ENCODE measurements at regions not wholly inside any gene's neighbourhood (a gene's known extent, or its start where the extent isn't known, plus 50 kb on each side); places are given as distances from the start of the nearest gene placed in this dataset.

GRCh38 chr13:111568290-111568689 lies 247.8 kb downstream of the TEX29 start:
- H3K9me3 ChIP-seq (ENCODE audit: control insufficient read depth, low read length) = no peaks in the 10 kb centered on the region
- no peaks in the 10 kb centered on the region for H3K4me1 ChIP-seq (ENCODE audit: control insufficient read depth, insufficient read depth, low read length)
- no peaks in the 10 kb centered on the region for H3K27me3 ChIP-seq (ENCODE audit: control insufficient read depth, insufficient read depth)
- 67% methylated on average over 8 of the region's 8 CpGs for WGBS
- no peak overlapping the region for H3K4me3 ChIP-seq (ENCODE audit: low read length)
- H3K27ac ChIP-seq (ENCODE audit: low read length) = no peak overlapping the region
- intact Hi-C loops (cut with DNase I) = no loop called here
- DNase-seq (no peak), ATAC-seq (no peak)

DNA sequence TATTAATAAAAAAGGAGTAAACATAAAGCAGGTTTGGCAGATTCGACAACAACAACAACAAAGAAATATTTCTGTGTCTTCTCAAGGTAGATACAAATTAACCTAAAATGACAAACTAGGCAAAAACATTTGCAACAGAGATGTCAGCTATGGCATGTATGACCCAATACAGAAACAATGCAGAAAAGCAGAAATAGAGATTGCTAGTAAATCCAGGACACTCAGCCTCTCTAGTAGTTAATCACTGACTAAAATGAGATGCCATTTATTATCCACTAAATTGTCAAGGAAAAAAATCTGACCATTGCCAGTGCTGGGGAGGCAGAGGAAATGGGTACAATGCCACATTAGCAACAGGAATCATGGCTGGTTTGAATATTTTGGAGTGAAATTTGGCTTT lies 250.5 kb downstream of the TEX29 start:
- WGBS = 81% methylated on average over 1 of the region's 1 CpG
- Histone ChIP-seq H3K9me3 (ENCODE audit: control insufficient read depth, low read length) (no peaks in the 10 kb centered on the region), H3K27me3 (ENCODE audit: control insufficient read depth, insufficient read depth) (no peaks in the 10 kb centered on the region), H3K27ac (ENCODE audit: low read length) (no peak overlapping the region), H3K4me3 (ENCODE audit: low read length) (no peak overlapping the region), H3K4me1 (ENCODE audit: control insufficient read depth, insufficient read depth, low read length) (no peaks in the 10 kb centered on the region)
- DNase-seq = no peak
- ATAC-seq = no peak
- intact Hi-C loops (cut with DNase I) = no loop called here

DNA sequence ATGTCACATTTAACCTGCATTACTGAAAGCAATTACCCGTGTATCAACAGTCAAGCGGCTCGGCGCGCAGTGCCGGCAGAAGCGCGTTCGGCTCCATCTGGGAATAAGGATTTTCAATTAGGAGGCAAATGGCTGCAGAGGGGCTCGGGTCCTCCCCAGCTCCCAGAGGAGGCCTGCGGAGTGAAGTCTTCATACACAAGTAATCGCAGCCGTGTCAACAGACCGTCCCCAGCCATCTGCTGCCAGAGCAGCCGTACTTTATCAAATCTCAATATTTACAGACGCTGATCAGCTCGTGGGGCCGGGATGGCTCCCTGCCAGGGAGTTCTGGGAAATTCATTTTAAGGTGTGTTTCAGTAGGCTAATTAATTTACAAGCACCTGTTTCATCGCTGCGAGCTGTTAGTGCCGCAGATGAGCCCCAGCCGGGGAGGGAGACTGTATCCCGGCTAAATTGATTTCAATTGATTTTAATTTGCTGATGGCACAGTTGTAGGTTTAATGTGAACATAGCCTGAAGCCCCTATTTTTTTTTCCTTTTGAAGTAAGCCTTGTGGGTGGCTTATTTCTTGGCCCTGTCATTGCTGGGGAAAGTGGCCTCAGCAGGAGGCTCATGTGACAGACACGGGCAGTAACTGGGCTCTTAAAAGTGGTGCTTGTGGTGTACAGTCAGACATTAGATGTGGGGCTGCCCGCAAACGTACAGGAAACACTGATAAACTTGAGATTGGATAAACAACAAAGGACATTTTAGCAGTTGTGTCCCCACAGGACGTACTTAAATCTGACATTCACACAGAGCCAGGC lies 252.7 kb downstream of the TEX29 start:
- intact Hi-C loops (cut with DNase I) = no loop called here
- WGBS = 89% methylated on average over 27 of the region's 27 CpGs

GRCh38 chr13:111573801-111574200 lies 253.4 kb downstream of the TEX29 start:
- Histone ChIP-seq H3K27me3 (ENCODE audit: control insufficient read depth, insufficient read depth) (no peaks in the 10 kb centered on the region), H3K27ac (ENCODE audit: low read length) (no peak overlapping the region), H3K4me3 (ENCODE audit: low read length) (no peak overlapping the region), H3K4me1 (ENCODE audit: control insufficient read depth, insufficient read depth, low read length) (no peaks in the 10 kb centered on the region), H3K9me3 (ENCODE audit: control insufficient read depth, low read length) (no peaks in the 10 kb centered on the region)
- DNase-seq (no peak), ATAC-seq (no peak)
- intact Hi-C loops (cut with DNase I) = no loop called here
- WGBS = 90% methylated on average over 7 of the region's 7 CpGs

More for the DNA sequence above, 252.7 kb downstream of the TEX29 start:
- Histone ChIP-seq H3K4me1 (ENCODE audit: control insufficient read depth, insufficient read depth, low read length) (no peaks in the 10 kb centered on the region), H3K9me3 (ENCODE audit: control insufficient read depth, low read length) (no peaks in the 10 kb centered on the region), H3K27ac (ENCODE audit: low read length) (no peak overlapping the region), H3K4me3 (ENCODE audit: low read length) (no peak overlapping the region), H3K27me3 (ENCODE audit: control insufficient read depth, insufficient read depth) (no peaks in the 10 kb centered on the region)
- no peak for DNase-seq
- no peak for ATAC-seq

DNA sequence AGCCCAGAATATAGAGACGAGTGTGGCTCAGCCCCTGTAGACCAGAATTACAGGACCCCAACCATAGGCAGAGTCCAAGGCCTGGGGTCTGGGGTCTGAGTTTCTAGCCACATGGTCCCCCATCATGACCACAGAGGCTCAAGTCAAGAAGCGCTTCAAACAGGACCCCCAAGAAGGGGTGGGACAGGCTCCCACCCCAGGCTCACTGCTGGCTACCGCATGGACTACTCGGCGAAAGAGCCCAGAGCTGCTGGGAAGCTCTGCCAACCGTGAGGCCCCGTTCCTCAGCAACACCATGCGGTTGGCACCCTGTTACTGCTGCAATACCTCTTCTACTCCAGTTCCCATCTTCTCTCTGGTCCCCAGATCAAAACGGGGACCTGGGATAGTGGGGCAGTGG lies 254.8 kb downstream of the TEX29 start:
- Histone ChIP-seq H3K4me1 (ENCODE audit: control insufficient read depth, insufficient read depth, low read length) (no peaks in the 10 kb centered on the region), H3K27ac (ENCODE audit: low read length) (no peak overlapping the region), H3K9me3 (ENCODE audit: control insufficient read depth, low read length) (no peaks in the 10 kb centered on the region), H3K27me3 (ENCODE audit: control insufficient read depth, insufficient read depth) (no peaks in the 10 kb centered on the region), H3K4me3 (ENCODE audit: low read length) (no peak overlapping the region)
- no peak for ATAC-seq
- intact Hi-C loops (cut with DNase I) = no loop called here
- 89% methylated on average over 9 of the region's 9 CpGs for WGBS
- no peak for DNase-seq

DNA sequence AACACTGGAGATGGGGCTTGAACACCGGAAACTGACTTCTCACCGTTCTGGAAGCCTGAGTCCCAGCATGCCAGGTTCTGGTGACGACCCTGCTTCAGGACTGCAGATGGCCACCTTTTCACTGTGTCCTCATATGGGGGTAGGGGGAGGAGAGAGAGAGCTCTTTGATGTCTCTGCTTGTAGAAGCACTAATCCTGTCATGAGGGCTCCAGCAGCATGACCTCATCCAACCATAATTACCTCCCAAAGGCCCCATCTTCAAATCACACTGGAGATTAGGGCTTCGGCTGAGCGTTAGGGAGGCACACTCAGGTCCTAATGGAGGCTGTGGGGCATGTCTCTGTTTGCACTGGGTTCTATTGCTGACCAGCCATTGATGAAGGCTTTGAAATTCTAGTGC lies 255.3 kb downstream of the TEX29 start:
- Histone ChIP-seq H3K9me3 (ENCODE audit: control insufficient read depth, low read length) (no peaks in the 10 kb centered on the region), H3K4me1 (ENCODE audit: control insufficient read depth, insufficient read depth, low read length) (no peaks in the 10 kb centered on the region), H3K27me3 (ENCODE audit: control insufficient read depth, insufficient read depth) (no peaks in the 10 kb centered on the region), H3K4me3 (ENCODE audit: low read length) (no peak overlapping the region), H3K27ac (ENCODE audit: low read length) (no peak overlapping the region)
- intact Hi-C loops (cut with DNase I) = no loop called here
- ATAC-seq (no peak), DNase-seq (no peak)
- 68% methylated on average over 5 of the region's 5 CpGs for WGBS

DNA sequence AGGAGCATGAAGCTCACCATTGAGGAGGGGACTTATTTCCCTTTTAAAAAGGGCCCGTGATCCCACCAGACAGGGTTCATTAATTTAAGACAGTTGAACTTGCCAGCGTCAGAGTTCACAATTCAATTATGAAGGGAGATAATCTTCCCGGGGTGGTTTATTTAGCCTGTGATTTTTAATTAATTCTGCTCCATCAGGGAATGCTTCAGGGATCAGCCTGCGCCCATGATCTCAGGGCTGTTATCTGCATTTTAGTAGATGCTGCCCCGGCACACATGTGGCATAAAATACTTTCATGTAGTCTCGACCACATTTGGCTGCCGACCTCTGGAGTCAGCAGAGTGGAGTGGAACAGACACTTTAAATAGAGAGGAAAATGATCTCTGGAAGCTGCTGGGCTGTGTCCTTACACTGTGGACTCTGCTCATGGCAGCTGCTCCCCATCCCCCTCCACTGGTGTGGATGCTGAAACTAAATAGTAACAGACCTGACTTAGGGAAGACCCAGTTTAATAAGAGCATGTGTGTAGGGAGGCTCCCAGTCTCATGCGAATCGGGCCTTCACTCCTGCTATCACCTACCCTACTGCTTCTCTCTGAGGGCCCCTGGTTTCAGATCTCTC lies 256.9 kb downstream of the TEX29 start:
- intact Hi-C loops (cut with DNase I) = no loop called here
- no peak overlapping the region for H3K27ac ChIP-seq (ENCODE audit: low read length)
- no peak for DNase-seq

GRCh38 chr13:111577956-111578605 lies 257.6 kb downstream of the TEX29 start:
- Histone ChIP-seq H3K4me3 (ENCODE audit: low read length) (no peak overlapping the region), H3K9me3 (ENCODE audit: control insufficient read depth, low read length) (no peaks in the 10 kb centered on the region), H3K27me3 (ENCODE audit: control insufficient read depth, insufficient read depth) (no peaks in the 10 kb centered on the region), H3K4me1 (ENCODE audit: control insufficient read depth, insufficient read depth, low read length) (no peaks in the 10 kb centered on the region), H3K27ac (ENCODE audit: low read length) (no peak overlapping the region)
- WGBS = 86% methylated on average over 15 of the region's 15 CpGs
- no peak for ATAC-seq
- intact Hi-C loops (cut with DNase I) = no loop called here
- DNase-seq = no peak

More for the DNA sequence above, 256.9 kb downstream of the TEX29 start:
- WGBS = 74% methylated on average over 9 of the region's 9 CpGs
- Histone ChIP-seq H3K9me3 (ENCODE audit: control insufficient read depth, low read length) (no peaks in the 10 kb centered on the region), H3K27me3 (ENCODE audit: control insufficient read depth, insufficient read depth) (no peaks in the 10 kb centered on the region), H3K4me1 (ENCODE audit: control insufficient read depth, insufficient read depth, low read length) (no peaks in the 10 kb centered on the region), H3K4me3 (ENCODE audit: low read length) (no peak overlapping the region)
- ATAC-seq = no peak

- intact Hi-C loops (cut with DNase I) = no loop called here
- H3K4me3 ChIP-seq (ENCODE audit: low read length) = no peak overlapping the region
- DNase-seq (no peak), ATAC-seq (no peak)
- no peaks in the 10 kb centered on the region for H3K9me3 ChIP-seq (ENCODE audit: control insufficient read depth, low read length)
- 80% methylated on average over 22 of the region's 22 CpGs for WGBS
- H3K27me3 ChIP-seq (ENCODE audit: control insufficient read depth, insufficient read depth) = no peaks in the 10 kb centered on the region
- H3K27ac ChIP-seq (ENCODE audit: low read length) = no peak overlapping the region
- no peaks in the 10 kb centered on the region for H3K4me1 ChIP-seq (ENCODE audit: control insufficient read depth, insufficient read depth, low read length)
Measured at GRCh38 chr13:111584101-111584672, 263.7 kb downstream of the TEX29 start.

- intact Hi-C loops (cut with DNase I) = no loop called here
- no peak overlapping the region for H3K27ac ChIP-seq (ENCODE audit: low read length)
- H3K4me1 ChIP-seq (ENCODE audit: control insufficient read depth, insufficient read depth, low read length) = no peaks in the 10 kb centered on the region
- DNase-seq (no peak), ATAC-seq (no peak)
- WGBS = 76% methylated on average over 13 of the region's 13 CpGs
- no peaks in the 10 kb centered on the region for H3K27me3 ChIP-seq (ENCODE audit: control insufficient read depth, insufficient read depth)
- no peaks in the 10 kb centered on the region for H3K9me3 ChIP-seq (ENCODE audit: control insufficient read depth, low read length)
- H3K4me3 ChIP-seq (ENCODE audit: low read length) = no peak overlapping the region
Measured at GRCh38 chr13:111584870-111585269, 264.4 kb downstream of the TEX29 start.

DNA sequence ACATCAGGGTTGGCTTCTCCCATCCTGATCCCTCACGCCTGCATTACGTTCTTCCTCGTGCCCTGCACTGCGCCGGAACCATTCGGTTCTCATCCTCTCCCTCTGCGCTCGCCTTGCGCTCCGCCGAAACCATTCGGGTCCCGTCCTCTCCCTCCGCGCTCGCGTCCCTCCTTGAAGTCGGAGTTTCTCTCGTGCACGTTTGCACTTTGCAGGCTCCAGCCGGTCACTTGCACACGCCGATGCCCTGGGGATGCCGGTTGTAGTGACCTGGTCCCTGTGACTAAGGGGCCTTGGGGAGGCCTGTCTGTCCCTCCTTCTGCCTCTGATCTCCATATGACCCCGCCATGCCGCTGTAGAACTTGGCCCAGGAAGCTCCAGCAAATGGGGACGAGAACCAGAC lies 265.8 kb downstream of the TEX29 start:
- Histone ChIP-seq H3K9me3 (ENCODE audit: control insufficient read depth, low read length) (no peaks in the 10 kb centered on the region), H3K27me3 (ENCODE audit: control insufficient read depth, insufficient read depth) (no peaks in the 10 kb centered on the region), H3K4me1 (ENCODE audit: control insufficient read depth, insufficient read depth, low read length) (no peaks in the 10 kb centered on the region), H3K4me3 (ENCODE audit: low read length) (no peak overlapping the region), H3K27ac (ENCODE audit: low read length) (no peak overlapping the region)
- ATAC-seq (no peak), DNase-seq (no peak)
- WGBS = 91% methylated on average over 27 of the region's 27 CpGs
- intact Hi-C loops (cut with DNase I) = no loop called here

All from right cardiac atrium (tissue), 5 donors.